ENCODE measurements at regions not wholly inside any gene's neighbourhood (a gene's known extent, or its start where the extent isn't known, plus 50 kb on each side); places are given as distances from the start of the nearest gene placed in this dataset.
"Not testable (repeated sequence)": the region's sequence is repeated elsewhere in the genome, so short reads cannot be mapped to it uniquely, and the experiment has no call there.

- no peak for DNase-seq
Observed at GRCh38 chr13:79966059-79966458, 374.9 kb downstream of the SPRY2 start.

GRCh38 chr13:79946556-79946955, 394.4 kb downstream of the SPRY2 start:
- DNase-seq: no peak

GRCh38 chr13:79943346-79944023, 397.4 kb downstream of the SPRY2 start:
- DNase-seq: no peak

GRCh38 chr13:79941752-79942151, 399.2 kb downstream of the SPRY2 start:
- no peak for DNase-seq

- no peak for DNase-seq
Observed at GRCh38 chr13:79939689-79940088, 401.2 kb downstream of the SPRY2 start.

GRCh38 chr13:79937771-79938216, 403.1 kb downstream of the SPRY2 start:
- no peak for DNase-seq

GRCh38 chr13:79937311-79937710, 403.6 kb downstream of the SPRY2 start:
- no peak for DNase-seq

GRCh38 chr13:79936368-79937136, 404.4 kb downstream of the SPRY2 start:
- DNase-seq: no peak

- DNase-seq: no peak
Observed at GRCh38 chr13:79935121-79935520, 405.8 kb downstream of the SPRY2 start.

- DNase-seq: no peak
Observed at GRCh38 chr13:79933389-79933788, 407.5 kb downstream of the SPRY2 start.

GRCh38 chr13:79932556-79932955, 408.4 kb downstream of the SPRY2 start:
- no peak for DNase-seq

- not testable (repeated sequence) for DNase-seq
Observed at GRCh38 chr13:79923973-79924556, 416.9 kb downstream of the SPRY2 start.

GRCh38 chr13:79919091-79919490, 421.8 kb downstream of the SPRY2 start:
- no peak for DNase-seq

GRCh38 chr13:79918620-79919019, 422.3 kb downstream of the SPRY2 start:
- DNase-seq: no peak

GRCh38 chr13:79917628-79918027, 423.3 kb downstream of the SPRY2 start:
- DNase-seq: no peak

- no peak for DNase-seq
Observed at GRCh38 chr13:79915114-79915811, 425.7 kb downstream of the SPRY2 start.

- DNase-seq: no peak
Observed at GRCh38 chr13:79913141-79913827, 427.6 kb downstream of the SPRY2 start.

GRCh38 chr13:79912403-79912802, 428.5 kb downstream of the SPRY2 start:
- no peak for DNase-seq

GRCh38 chr13:79910875-79911540, 429.9 kb downstream of the SPRY2 start:
- no peak for DNase-seq

- DNase-seq: no peak
Observed at GRCh38 chr13:79909644-79910043, 428.7 kb downstream of the NDFIP2 start.

GRCh38 chr13:79908381-79908780, 427.4 kb downstream of the NDFIP2 start:
- DNase-seq: no peak

GRCh38 chr13:79907527-79907926, 426.6 kb downstream of the NDFIP2 start:
- no peak for DNase-seq

Data from SHP77 (cell line).